Neuronal stem cell (in vitro differentiated cells): ENCODE measurements at regions not wholly inside any gene's neighbourhood (a gene's known extent, or its start where the extent isn't known, plus 50 kb on each side); places are given as distances from the start of the nearest gene placed in this dataset.

Experiments used
- DNase-seq: peaks from one replicate; pipeline ENCODE4 v3.0.0-alpha.2; 2013; ENCODE audit warnings: low spot score
- H2AFZ ChIP-seq: one replicate; pipeline ENCODE4 v1.6.1; 2013; ENCODE audit warnings: mild to moderate bottlenecking, low read length, inconsistent platforms
- H2AK5ac ChIP-seq: 2 replicates; pipeline ENCODE4 v1.6.1; 2013; ENCODE audit warnings: low read depth, mild to moderate bottlenecking, inconsistent platforms, low read length, moderate library complexity, mixed read lengths
- H2BK120ac ChIP-seq: 2 replicates; pipeline ENCODE4 v1.6.1; 2013; ENCODE audit warnings: low read depth, mild to moderate bottlenecking, inconsistent platforms, low read length, moderate library complexity, mixed read lengths
- H2BK12ac ChIP-seq: one replicate; pipeline ENCODE4 v1.6.1; 2013; ENCODE audit warnings: low read length, inconsistent platforms
- H2BK15ac ChIP-seq: 2 replicates; pipeline ENCODE4 v1.6.1; 2013; ENCODE audit warnings: mild to moderate bottlenecking, low read length, inconsistent platforms, mixed read lengths
- H2BK5ac ChIP-seq: one replicate; pipeline ENCODE4 v1.6.1; 2013; ENCODE audit warnings: inconsistent platforms, mild to moderate bottlenecking, low read length, moderate library complexity
- H3K14ac ChIP-seq: one replicate; pipeline ENCODE4 v1.6.1; 2013; ENCODE audit warnings: low read length, inconsistent platforms
- H3K18ac ChIP-seq: 2 replicates; pipeline ENCODE4 v1.6.1; 2013; ENCODE audit warnings: low read length, inconsistent platforms
- H3K23ac ChIP-seq: 2 replicates; pipeline ENCODE4 v1.6.1; 2013; ENCODE audit warnings: low read depth, mild to moderate bottlenecking, mixed read lengths, low read length, inconsistent platforms; ENCODE audit not compliant: poor library complexity
- H3K27ac ChIP-seq: replicated peaks from 3 replicates; pipeline ENCODE4 v1.5.1; 2013; ENCODE audit warnings: low read length, inconsistent platforms
- H3K27me3 ChIP-seq, 3 experiments: 2 replicates each; pipeline ENCODE4 v1.6.1; 2013; ENCODE audit warnings: low read length in 3 of 3, mild to moderate bottlenecking in 2 of 3, inconsistent platforms in 1 of 3, low read depth in 1 of 3, mixed read lengths in 1 of 3, moderate library complexity in 1 of 3; ENCODE audit not compliant: control insufficient read depth in 3 of 3, insufficient read depth in 3 of 3
- H3K36me3 ChIP-seq, 2 donors: replicated peaks in 1 of 2; 2 replicates each; pipeline ENCODE4 v1.6.1; 2013; ENCODE audit warnings: low read length in 2 of 2; ENCODE audit not compliant: control insufficient read depth in 2 of 2, insufficient read depth in 2 of 2
- H3K4ac ChIP-seq: 2 replicates; pipeline ENCODE4 v1.6.1; 2013; ENCODE audit warnings: inconsistent platforms, mild to moderate bottlenecking, low read length, moderate library complexity
- H3K4me1 ChIP-seq, 2 donors: 1 replicate in 1 of 2; 2 replicates in 1 of 2; pipeline ENCODE4 v1.6.1; 2013; ENCODE audit warnings: low read length in 2 of 2, low read depth in 1 of 2; ENCODE audit not compliant: control insufficient read depth in 2 of 2, insufficient read depth in 1 of 2
- H3K4me2 ChIP-seq: one replicate; pipeline ENCODE4 v1.6.1; 2013; ENCODE audit warnings: mild to moderate bottlenecking, low read length, inconsistent platforms; ENCODE audit not compliant: insufficient read depth, poor library complexity, severe bottlenecking
- H3K4me3 ChIP-seq, 2 donors: 2 replicates each; pipeline ENCODE4 v1.5.1; 2013; ENCODE audit warnings: low read length in 2 of 2, mild to moderate bottlenecking in 2 of 2, inconsistent platforms in 1 of 2, moderate library complexity in 1 of 2
- H3K79me1 ChIP-seq: one replicate; pipeline ENCODE4 v1.6.1; 2013; ENCODE audit warnings: low read depth, mild to moderate bottlenecking, inconsistent platforms, low read length, moderate library complexity
- H3K9ac ChIP-seq: one replicate; pipeline ENCODE4 v1.6.1; 2013; ENCODE audit warnings: mild to moderate bottlenecking, low read depth, low read length, inconsistent platforms; ENCODE audit not compliant: poor library complexity
- H3K9me3 ChIP-seq, 2 donors: replicated peaks in 1 of 2; 2 replicates each; pipeline versions ENCODE3 to v1.6.1; 2013; ENCODE audit warnings: low read length in 2 of 2, mild to moderate bottlenecking in 2 of 2, inconsistent platforms in 1 of 2, low read depth in 1 of 2, mixed read lengths in 1 of 2, moderate library complexity in 1 of 2; ENCODE audit not compliant: control insufficient read depth in 2 of 2, insufficient read depth in 1 of 2
- H4K8ac ChIP-seq: one replicate; pipeline ENCODE4 v1.6.1; 2013; ENCODE audit warnings: low read depth, mild to moderate bottlenecking, inconsistent platforms, low read length, moderate library complexity
- H4K91ac ChIP-seq: one replicate; pipeline ENCODE4 v1.6.1; 2013; ENCODE audit warnings: low read length, low read depth, mild to moderate bottlenecking, inconsistent platforms; ENCODE audit not compliant: poor library complexity
- WGBS, 2 donors: extraction: QIAGEN DNeasy Blood & Tissue Kit; methylation state at CpG; one replicate each; pipeline ENCODE4 v1.1.7; 2013; ENCODE audit warnings: missing lambda C conversion rate in 2 of 2, mixed read lengths in 1 of 2; ENCODE audit not compliant: insufficient read length in 2 of 2, insufficient replicate concordance in 1 of 2; ENCODE audit errors: extremely low coverage in 2 of 2; 5-methylcytosine and 5-hydroxymethylcytosine counted together

DNA sequence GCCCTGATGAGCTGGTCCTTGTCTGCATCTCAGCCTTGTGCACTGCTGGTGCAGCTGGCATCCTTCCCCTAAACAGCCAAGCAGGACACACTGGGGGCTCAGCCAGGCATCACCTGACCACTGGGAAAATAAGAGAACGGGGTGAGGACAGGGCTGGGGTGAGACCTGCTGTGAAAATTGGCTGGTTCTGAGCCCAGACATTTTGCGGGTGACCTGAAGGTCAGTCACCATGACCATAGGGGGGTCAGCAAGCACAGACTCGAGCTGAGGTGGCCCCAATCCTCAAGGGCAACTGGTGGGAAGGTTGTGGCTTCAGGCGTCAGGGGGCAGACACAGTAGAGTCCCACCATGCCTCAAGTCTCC lies 144.9 kb upstream of the TWIST2 start:
- Histone ChIP-seq H2AFZ (no peak overlapping the region), H3K4me1 (peaks cover 0 to 3% of the 10 kb centered on the region in 2 donors), H3K79me1 (no peaks in the 10 kb centered on the region), H3K18ac (no peak overlapping the region), H3K9ac (no peak overlapping the region), H2BK120ac (no peak overlapping the region), H3K27ac (no peak overlapping the region), H3K36me3 (no peaks in the 10 kb centered on the region), H2BK5ac (no peak overlapping the region), H3K4ac (no peak overlapping the region), H2BK12ac (no peak overlapping the region), H3K4me3 (no peak overlapping the region), H2BK15ac (no peak overlapping the region), H4K8ac (no peak overlapping the region), H3K9me3 (no peaks in the 10 kb centered on the region), H2AK5ac (no peak overlapping the region), H3K23ac (no peak overlapping the region), H3K4me2 (no peak overlapping the region), H3K27me3 (no peaks in the 10 kb centered on the region), H4K91ac (no peak overlapping the region), H3K14ac (no peak overlapping the region)
- no CpG with 5 or more reads among the region's 4 CpGs for WGBS, 2 donors
- no peak for DNase-seq

GRCh38 chr2:238703436-238703835 lies 144.4 kb upstream of the TWIST2 start:
- no CpG with 5 or more reads among the region's 9 CpGs for WGBS, 2 donors
- no peaks in the 10 kb centered on the region for H3K79me1 ChIP-seq
- H3K4me3 ChIP-seq = no peak overlapping the region
- no peak overlapping the region for H2BK5ac ChIP-seq
- no peak overlapping the region for H3K18ac ChIP-seq
- no peak overlapping the region for H3K9ac ChIP-seq
- no peak overlapping the region for H3K4me2 ChIP-seq
- H3K9me3 ChIP-seq = no peaks in the 10 kb centered on the region
- no peak overlapping the region for H2BK120ac ChIP-seq
- no peak overlapping the region for H3K14ac ChIP-seq
- no peak overlapping the region for H2BK15ac ChIP-seq
- peaks cover 0 to 3% of the 10 kb centered on the region in 2 donors for H3K4me1 ChIP-seq
- H3K23ac ChIP-seq = no peak overlapping the region
- no peaks in the 10 kb centered on the region for H3K36me3 ChIP-seq
- no peak overlapping the region for H2AFZ ChIP-seq
- no peak for DNase-seq
- H4K91ac ChIP-seq = no peak overlapping the region
- no peaks in the 10 kb centered on the region for H3K27me3 ChIP-seq
- H3K27ac ChIP-seq = no peak overlapping the region
- no peak overlapping the region for H4K8ac ChIP-seq
- H2BK12ac ChIP-seq = no peak overlapping the region
- no peak overlapping the region for H3K4ac ChIP-seq
- no peak overlapping the region for H2AK5ac ChIP-seq

GRCh38 chr2:238704471-238705225 lies 143.2 kb upstream of the TWIST2 start:
- no peak overlapping the region for H4K8ac ChIP-seq
- DNase-seq = no peak
- H2BK120ac ChIP-seq = no peak overlapping the region
- H2BK5ac ChIP-seq = no peak overlapping the region
- no peak overlapping the region for H2BK15ac ChIP-seq
- no peak overlapping the region for H4K91ac ChIP-seq
- no peak overlapping the region for H3K23ac ChIP-seq
- H3K14ac ChIP-seq = no peak overlapping the region
- no peak overlapping the region for H3K4ac ChIP-seq
- no peak overlapping the region for H2BK12ac ChIP-seq
- no peaks in the 10 kb centered on the region for H3K36me3 ChIP-seq
- H3K4me1 ChIP-seq = peaks cover 0 to 3% of the 10 kb centered on the region in 2 donors
- H3K27ac ChIP-seq = no peak overlapping the region
- H2AK5ac ChIP-seq = no peak overlapping the region
- no peak overlapping the region for H3K9ac ChIP-seq
- WGBS, 2 donors = no CpG with 5 or more reads among the region's 11 CpGs
- no peaks in the 10 kb centered on the region for H3K27me3 ChIP-seq
- H3K79me1 ChIP-seq = no peaks in the 10 kb centered on the region
- H3K4me3 ChIP-seq = no peak overlapping the region
- no peak overlapping the region for H3K4me2 ChIP-seq
- H2AFZ ChIP-seq = no peak overlapping the region
- H3K9me3 ChIP-seq = no peaks in the 10 kb centered on the region
- no peak overlapping the region for H3K18ac ChIP-seq

- H3K4me2 ChIP-seq = no peak overlapping the region
Measured at GRCh38 chr2:238706163-238706562, 141.7 kb upstream of the TWIST2 start.

More at GRCh38 chr2:238706163-238706562, 141.7 kb upstream of the TWIST2 start:
- H3K23ac ChIP-seq = no peak overlapping the region
- no peak overlapping the region for H3K9ac ChIP-seq
- no peaks in the 10 kb centered on the region for H3K27me3 ChIP-seq
- WGBS, 2 donors = no CpG with 5 or more reads among the region's 8 CpGs
- no peak overlapping the region for H2AK5ac ChIP-seq
- no peaks in the 10 kb centered on the region for H3K9me3 ChIP-seq
- H4K91ac ChIP-seq = no peak overlapping the region
- H4K8ac ChIP-seq = no peak overlapping the region
- H3K4me1 ChIP-seq = peaks cover 0 to 3% of the 10 kb centered on the region in 2 donors
- H3K14ac ChIP-seq = no peak overlapping the region
- no peak overlapping the region for H2BK120ac ChIP-seq
- H2AFZ ChIP-seq = no peak overlapping the region
- no peak overlapping the region for H3K4me3 ChIP-seq
- no peak overlapping the region for H2BK12ac ChIP-seq
- H2BK5ac ChIP-seq = no peak overlapping the region
- H3K18ac ChIP-seq = no peak overlapping the region
- no peaks in the 10 kb centered on the region for H3K36me3 ChIP-seq
- no peak overlapping the region for H3K4ac ChIP-seq
- no peak overlapping the region for H3K27ac ChIP-seq
- DNase-seq = no peak
- no peaks in the 10 kb centered on the region for H3K79me1 ChIP-seq
- H2BK15ac ChIP-seq = no peak overlapping the region
